NB4 (cell line): ENCODE measurements at regions not wholly inside any gene's neighbourhood (a gene's known extent, or its start where the extent isn't known, plus 50 kb on each side); places are given as distances from the start of the nearest gene placed in this dataset.
A peak's percentile ranks its signal among the peaks of the same experiment; 100 is the strongest.

ENCODE experiments used
- DNase-seq: peaks from one replicate; pipeline ENCODE4 v3.0.0; 2010; ENCODE audit warnings: low read depth
- H3K4me3 ChIP-seq: one replicate; pipeline ENCODE4 v1.5.1; 2011; ENCODE audit warnings: mild to moderate bottlenecking, low read depth, low read length, moderate library complexity
- MAX ChIP-seq: IDR thresholded peaks from 2 replicates; pipeline ENCODE4 v1.6.1; 2011; ENCODE audit warnings: low read depth, low read length
- MYC ChIP-seq: IDR thresholded peaks from 2 replicates; pipeline ENCODE4 v1.6.1; 2011; ENCODE audit warnings: low read depth, low read length
- POLR2A ChIP-seq: IDR thresholded peaks from 2 replicates; pipeline ENCODE4 v1.6.1; 2011; ENCODE audit warnings: mild to moderate bottlenecking; ENCODE audit not compliant: insufficient read length; ENCODE audit errors: extremely low read depth
- TF ChIP-seq, protein P1 (sequence below): IDR thresholded peaks from one replicate; pipeline ENCODE4 v1.5.1; 2012; ENCODE audit warnings: low read depth, low read length

DNA sequence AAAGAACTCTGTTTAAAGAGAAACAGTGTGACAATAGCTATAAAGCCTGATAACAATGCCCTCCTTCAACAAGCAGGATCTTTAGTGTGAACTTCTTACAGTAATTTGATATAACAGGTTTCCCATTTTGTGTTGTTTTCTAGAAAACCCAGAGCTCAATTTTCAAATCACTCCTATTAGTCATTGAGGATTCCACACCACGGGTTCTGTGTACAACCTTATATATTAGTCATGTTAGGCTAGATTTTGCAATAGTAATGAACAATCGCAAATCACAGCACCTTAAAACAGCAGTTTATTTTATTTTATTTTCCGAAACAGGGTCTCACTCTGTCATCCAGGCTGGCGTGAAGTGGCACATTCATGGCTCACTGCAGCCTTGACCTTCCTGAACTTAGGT is 1020.9 kb upstream of the INTU start:
- no peak for TF ChIP-seq POLR2A
- no peak for TF ChIP-seq MYC
- TF ChIP-seq, protein P1, sequence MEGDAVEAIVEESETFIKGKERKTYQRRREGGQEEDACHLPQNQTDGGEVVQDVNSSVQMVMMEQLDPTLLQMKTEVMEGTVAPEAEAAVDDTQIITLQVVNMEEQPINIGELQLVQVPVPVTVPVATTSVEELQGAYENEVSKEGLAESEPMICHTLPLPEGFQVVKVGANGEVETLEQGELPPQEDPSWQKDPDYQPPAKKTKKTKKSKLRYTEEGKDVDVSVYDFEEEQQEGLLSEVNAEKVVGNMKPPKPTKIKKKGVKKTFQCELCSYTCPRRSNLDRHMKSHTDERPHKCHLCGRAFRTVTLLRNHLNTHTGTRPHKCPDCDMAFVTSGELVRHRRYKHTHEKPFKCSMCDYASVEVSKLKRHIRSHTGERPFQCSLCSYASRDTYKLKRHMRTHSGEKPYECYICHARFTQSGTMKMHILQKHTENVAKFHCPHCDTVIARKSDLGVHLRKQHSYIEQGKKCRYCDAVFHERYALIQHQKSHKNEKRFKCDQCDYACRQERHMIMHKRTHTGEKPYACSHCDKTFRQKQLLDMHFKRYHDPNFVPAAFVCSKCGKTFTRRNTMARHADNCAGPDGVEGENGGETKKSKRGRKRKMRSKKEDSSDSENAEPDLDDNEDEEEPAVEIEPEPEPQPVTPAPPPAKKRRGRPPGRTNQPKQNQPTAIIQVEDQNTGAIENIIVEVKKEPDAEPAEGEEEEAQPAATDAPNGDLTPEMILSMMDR = no peak
- TF ChIP-seq MAX = no peak
- H3K4me3 ChIP-seq = no peak overlapping the region
- no peak for DNase-seq

GRCh38 chr4:126614356-126614855 is 1018.4 kb upstream of the INTU start:
- DNase-seq = no peak
- no peak overlapping the region for H3K4me3 ChIP-seq
- TF ChIP-seq, protein P1 = no peak
- no peak for TF ChIP-seq MYC
- TF ChIP-seq MAX = no peak
- no peak for TF ChIP-seq POLR2A

DNA sequence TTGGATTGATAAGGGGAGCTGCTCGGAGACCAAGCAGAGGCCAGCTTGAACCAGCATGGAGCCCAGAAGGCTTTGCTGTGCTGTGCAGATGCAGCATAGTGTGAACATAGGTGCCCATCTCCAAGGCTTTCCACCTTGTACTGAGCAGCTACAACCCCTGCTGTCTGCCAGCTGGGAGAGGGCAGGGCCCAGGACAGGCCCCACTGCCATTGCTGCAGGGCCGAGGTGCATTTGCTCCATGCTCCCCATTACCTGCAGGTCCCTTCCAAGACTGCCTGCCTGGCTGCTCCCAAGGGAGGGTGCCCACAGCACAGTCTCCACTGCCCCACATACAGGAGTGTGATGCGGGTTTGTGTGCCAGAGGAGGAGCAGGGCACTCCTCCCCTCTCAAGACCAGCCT is 1016.0 kb upstream of the INTU start:
- TF ChIP-seq, protein P1 = no peak
- no peak for TF ChIP-seq MAX
- TF ChIP-seq MYC = no peak
- TF ChIP-seq POLR2A = no peak
- no peak for DNase-seq
- no peak overlapping the region for H3K4me3 ChIP-seq

DNA sequence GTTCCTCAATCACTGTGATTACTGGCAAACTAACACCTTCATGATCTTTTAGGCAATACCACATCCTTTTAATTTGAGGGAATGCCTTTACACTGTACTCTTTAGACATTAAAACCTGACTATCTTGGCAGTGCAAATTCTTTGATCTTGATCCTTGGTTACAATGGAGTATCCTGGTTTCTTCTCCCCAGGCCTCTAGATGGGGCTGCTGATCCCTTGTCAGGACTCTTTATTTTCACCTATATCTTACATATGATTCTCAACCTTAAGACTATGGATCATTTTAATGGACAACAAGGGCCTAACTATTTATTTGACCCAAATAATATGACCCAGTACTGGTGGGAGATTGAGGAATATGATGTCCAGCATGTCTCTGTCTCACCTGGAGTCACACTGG is 1005.5 kb upstream of the INTU start:
- H3K4me3 ChIP-seq = no peak overlapping the region
- TF ChIP-seq, protein P1 = peak; percentile 44
- no peak for TF ChIP-seq POLR2A
- peak; percentile 13 for DNase-seq

DNA sequence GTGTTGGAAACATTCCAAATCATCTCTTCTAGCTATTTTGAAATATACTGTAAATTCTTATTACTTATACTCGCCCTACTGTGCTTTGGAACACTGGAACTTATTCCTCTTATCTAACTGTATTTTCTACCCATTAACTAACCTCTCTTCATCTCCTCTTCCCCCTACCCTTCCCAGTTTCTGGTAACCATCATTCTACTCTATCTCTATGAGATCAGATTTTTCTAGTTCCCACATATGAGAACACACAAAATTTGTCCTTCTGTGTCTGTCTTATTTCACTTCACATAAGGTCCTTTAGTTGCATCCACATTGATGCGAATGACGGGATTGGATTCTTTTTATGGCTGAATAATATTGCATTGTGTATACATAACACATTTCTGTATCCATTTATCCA is 1003.8 kb upstream of the INTU start:
- no peak overlapping the region for H3K4me3 ChIP-seq
- no peak for DNase-seq
- TF ChIP-seq POLR2A = no peak
- TF ChIP-seq, protein P1 = no peak

DNA sequence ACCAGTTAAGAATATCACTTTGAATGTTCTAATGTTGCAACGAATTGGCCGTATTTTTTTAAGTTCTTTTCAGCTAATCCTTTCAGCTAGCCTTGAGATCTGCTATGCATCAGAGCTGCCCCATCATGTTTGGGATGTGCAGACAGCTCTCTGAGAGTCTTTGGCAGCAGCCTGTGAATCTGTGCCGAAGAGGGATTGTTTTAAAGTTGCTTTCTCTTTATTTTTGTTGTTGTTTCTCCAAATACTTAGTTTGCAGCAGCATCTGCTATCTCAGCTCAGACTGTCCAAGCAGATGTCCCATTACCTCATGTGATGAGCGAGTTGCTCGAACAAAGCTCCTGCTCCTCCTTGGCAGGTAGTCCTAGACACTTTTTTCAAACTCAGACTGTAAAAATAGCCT is 1002.5 kb upstream of the INTU start:
- DNase-seq = no peak
- no peak overlapping the region for H3K4me3 ChIP-seq
- TF ChIP-seq, protein P1 = no peak
- TF ChIP-seq POLR2A = no peak
- TF ChIP-seq MYC = no peak
- TF ChIP-seq MAX = no peak
